GM23338 (cell line): ENCODE measurements at regions not wholly inside any gene's neighbourhood (a gene's known extent, or its start where the extent isn't known, plus 50 kb on each side); places are given as distances from the start of the nearest gene placed in this dataset.

Source experiments
- CREB1 ChIP-seq: fragments of 250-450 bp; sonication (Bioruptor Pico); IDR thresholded peaks from 2 replicates; pipeline ENCODE4 v1.5.0; 2020; ENCODE audit warnings: low read depth, mild to moderate bottlenecking, moderate library complexity
- CTCF ChIP-seq, 2 experiments: fragments of 200-600 bp in 1 of 2; sonication (generic) in 1 of 2; conservative IDR thresholded peaks; 2 replicates each; pipeline versions ENCODE4 v1.5.1 to v1.6.1; 2016 to 2017; ENCODE audit warnings: antibody characterized with exemption in 2 of 2, low read depth in 2 of 2, mild to moderate bottlenecking in 2 of 2, moderate library complexity in 1 of 2
- EZH2 ChIP-seq: fragments of 200-600 bp; sonication (generic); IDR thresholded peaks from one replicate; pipeline ENCODE4 v1.8.0; 2017; ENCODE audit warnings: antibody characterized with exemption, mild to moderate bottlenecking, low read depth; ENCODE audit not compliant: unreplicated experiment
- EZH2phosphoT487 ChIP-seq: fragments of 200-600 bp; sonication (generic); IDR thresholded peaks from one replicate; pipeline ENCODE4 v1.8.1; 2018; ENCODE audit warnings: antibody characterized with exemption; ENCODE audit not compliant: unreplicated experiment
- JUNB ChIP-seq: IDR thresholded peaks from one replicate; pipeline ENCODE4 v1.6.1; 2016; ENCODE audit warnings: antibody characterized with exemption; ENCODE audit not compliant: unreplicated experiment
- NANOG ChIP-seq: IDR thresholded peaks from 2 replicates; pipeline ENCODE4 v1.6.1; 2016; ENCODE audit warnings: antibody characterized with exemption, borderline replicate concordance
- POLR2AphosphoS5 ChIP-seq: IDR thresholded peaks from 2 replicates; pipeline ENCODE4 v1.6.1; 2016; ENCODE audit warnings: antibody characterized with exemption, low read depth
- STAT1 ChIP-seq: IDR thresholded peaks from one replicate; pipeline ENCODE4 v1.6.1; 2016; ENCODE audit warnings: antibody characterized with exemption; ENCODE audit not compliant: unreplicated experiment
- ZNF462 ChIP-seq: fragments of 250-450 bp; sonication (Bioruptor Pico); IDR thresholded peaks from 2 replicates; pipeline ENCODE4 v1.5.0; 2020; ENCODE audit warnings: mild to moderate bottlenecking, moderate library complexity
- TF ChIP-seq, protein P1 (sequence below): IDR thresholded peaks from 2 replicates; pipeline ENCODE4 v1.6.1; 2016; ENCODE audit warnings: antibody characterized with exemption
- TF ChIP-seq, protein P2 (sequence below): IDR thresholded peaks from one replicate; pipeline ENCODE4 v1.6.1; 2018; ENCODE audit warnings: antibody characterized with exemption; ENCODE audit not compliant: unreplicated experiment

GRCh38 chr3:70824773-70825172, 512.3 kb upstream of the MDFIC2 start:
- TF ChIP-seq EZH2phosphoT487 (no peak), POLR2AphosphoS5 (no peak), EZH2 (no peak), CTCF (conservative IDR thresholded peaks at IDR 0.05; ENCODE audit: low read depth in 2 of 2) (no peak), CREB1 (no peak), JUNB (no peak), NANOG (no peak), ZNF462 (CRISPR knock-in tag) (no peak), STAT1 (no peak)
- TF ChIP-seq, protein P1, sequence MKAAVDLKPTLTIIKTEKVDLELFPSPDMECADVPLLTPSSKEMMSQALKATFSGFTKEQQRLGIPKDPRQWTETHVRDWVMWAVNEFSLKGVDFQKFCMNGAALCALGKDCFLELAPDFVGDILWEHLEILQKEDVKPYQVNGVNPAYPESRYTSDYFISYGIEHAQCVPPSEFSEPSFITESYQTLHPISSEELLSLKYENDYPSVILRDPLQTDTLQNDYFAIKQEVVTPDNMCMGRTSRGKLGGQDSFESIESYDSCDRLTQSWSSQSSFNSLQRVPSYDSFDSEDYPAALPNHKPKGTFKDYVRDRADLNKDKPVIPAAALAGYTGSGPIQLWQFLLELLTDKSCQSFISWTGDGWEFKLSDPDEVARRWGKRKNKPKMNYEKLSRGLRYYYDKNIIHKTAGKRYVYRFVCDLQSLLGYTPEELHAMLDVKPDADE: no peak
- TF ChIP-seq, protein P2, sequence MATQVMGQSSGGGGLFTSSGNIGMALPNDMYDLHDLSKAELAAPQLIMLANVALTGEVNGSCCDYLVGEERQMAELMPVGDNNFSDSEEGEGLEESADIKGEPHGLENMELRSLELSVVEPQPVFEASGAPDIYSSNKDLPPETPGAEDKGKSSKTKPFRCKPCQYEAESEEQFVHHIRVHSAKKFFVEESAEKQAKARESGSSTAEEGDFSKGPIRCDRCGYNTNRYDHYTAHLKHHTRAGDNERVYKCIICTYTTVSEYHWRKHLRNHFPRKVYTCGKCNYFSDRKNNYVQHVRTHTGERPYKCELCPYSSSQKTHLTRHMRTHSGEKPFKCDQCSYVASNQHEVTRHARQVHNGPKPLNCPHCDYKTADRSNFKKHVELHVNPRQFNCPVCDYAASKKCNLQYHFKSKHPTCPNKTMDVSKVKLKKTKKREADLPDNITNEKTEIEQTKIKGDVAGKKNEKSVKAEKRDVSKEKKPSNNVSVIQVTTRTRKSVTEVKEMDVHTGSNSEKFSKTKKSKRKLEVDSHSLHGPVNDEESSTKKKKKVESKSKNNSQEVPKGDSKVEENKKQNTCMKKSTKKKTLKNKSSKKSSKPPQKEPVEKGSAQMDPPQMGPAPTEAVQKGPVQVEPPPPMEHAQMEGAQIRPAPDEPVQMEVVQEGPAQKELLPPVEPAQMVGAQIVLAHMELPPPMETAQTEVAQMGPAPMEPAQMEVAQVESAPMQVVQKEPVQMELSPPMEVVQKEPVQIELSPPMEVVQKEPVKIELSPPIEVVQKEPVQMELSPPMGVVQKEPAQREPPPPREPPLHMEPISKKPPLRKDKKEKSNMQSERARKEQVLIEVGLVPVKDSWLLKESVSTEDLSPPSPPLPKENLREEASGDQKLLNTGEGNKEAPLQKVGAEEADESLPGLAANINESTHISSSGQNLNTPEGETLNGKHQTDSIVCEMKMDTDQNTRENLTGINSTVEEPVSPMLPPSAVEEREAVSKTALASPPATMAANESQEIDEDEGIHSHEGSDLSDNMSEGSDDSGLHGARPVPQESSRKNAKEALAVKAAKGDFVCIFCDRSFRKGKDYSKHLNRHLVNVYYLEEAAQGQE: no peak
